ENCODE measurements at regions not wholly inside any gene's neighbourhood (a gene's known extent, or its start where the extent isn't known, plus 50 kb on each side); places are given as distances from the start of the nearest gene placed in this dataset.

DNA sequence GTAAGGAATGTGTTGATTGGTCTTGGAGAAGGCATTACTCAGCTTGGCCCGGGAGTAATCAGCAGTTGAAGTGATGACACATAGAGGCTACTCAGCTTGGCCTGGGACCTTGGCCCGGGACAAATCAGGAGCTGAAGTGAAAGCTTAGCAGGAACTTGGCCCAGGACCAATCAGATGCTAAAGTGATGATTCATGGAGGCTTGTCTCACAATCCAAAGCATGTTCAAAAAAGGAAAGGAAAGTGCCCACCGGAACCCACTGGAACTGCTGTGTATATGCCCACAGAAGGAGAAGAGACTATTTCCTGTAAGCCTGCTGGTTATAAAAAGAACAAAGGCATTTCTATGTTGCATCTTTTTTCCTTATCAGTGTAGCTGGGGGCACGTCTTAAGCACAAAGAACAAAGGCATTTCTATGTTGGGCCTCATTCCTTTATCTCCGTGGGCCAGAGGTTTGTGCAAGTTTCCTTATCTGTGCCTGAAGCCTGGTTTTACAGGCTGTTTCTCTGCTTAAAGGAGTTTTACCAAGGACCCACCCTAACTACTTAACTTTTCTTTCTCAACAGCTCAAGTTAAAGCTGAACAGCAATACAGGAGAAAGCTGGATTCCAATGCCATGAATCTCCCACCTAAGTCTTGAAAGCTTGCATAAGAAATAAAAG is 1176.7 kb downstream of the NLGN4X start:
- in situ Hi-C loops (cut with MboI; ENCODE audit: low pct_unique_long_range_greater_than_20kb, low sequenced_read_pairs, unreplicated experiment): no loop called here
- no peak for DNase-seq (ENCODE audit: low spot score)
- TF ChIP-seq, protein P1, sequence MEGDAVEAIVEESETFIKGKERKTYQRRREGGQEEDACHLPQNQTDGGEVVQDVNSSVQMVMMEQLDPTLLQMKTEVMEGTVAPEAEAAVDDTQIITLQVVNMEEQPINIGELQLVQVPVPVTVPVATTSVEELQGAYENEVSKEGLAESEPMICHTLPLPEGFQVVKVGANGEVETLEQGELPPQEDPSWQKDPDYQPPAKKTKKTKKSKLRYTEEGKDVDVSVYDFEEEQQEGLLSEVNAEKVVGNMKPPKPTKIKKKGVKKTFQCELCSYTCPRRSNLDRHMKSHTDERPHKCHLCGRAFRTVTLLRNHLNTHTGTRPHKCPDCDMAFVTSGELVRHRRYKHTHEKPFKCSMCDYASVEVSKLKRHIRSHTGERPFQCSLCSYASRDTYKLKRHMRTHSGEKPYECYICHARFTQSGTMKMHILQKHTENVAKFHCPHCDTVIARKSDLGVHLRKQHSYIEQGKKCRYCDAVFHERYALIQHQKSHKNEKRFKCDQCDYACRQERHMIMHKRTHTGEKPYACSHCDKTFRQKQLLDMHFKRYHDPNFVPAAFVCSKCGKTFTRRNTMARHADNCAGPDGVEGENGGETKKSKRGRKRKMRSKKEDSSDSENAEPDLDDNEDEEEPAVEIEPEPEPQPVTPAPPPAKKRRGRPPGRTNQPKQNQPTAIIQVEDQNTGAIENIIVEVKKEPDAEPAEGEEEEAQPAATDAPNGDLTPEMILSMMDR (IDR thresholded peaks at IDR 0.05; ENCODE audit: extremely low read depth, insufficient read depth, missing control alignments): no peak

DNA sequence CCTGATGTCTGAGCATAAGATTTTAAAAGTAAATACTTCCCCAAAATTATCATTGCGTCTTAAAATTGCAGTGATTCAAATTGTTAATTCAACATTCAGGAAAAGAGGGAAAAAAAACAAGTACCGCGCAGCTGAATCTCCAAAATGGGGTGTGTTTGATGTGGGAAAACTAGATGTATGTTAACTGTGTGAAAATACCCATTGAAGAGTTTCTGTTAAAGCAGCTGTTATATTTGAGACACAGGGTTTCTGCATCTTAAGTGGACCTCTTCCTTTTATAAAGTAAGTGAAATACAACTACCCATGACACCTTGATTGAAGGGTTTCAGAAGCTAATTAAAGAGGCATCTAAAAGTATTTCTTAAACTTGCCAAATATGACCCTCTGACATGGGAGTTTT is 1186.1 kb downstream of the NLGN4X start:
- in situ Hi-C loops (cut with MboI; ENCODE audit: low pct_unique_long_range_greater_than_20kb, low sequenced_read_pairs, unreplicated experiment): no loop called here
- no peak for DNase-seq (ENCODE audit: low spot score)
- TF ChIP-seq, protein P1 (IDR thresholded peaks at IDR 0.05; ENCODE audit: extremely low read depth, insufficient read depth, missing control alignments): no peak

DNA sequence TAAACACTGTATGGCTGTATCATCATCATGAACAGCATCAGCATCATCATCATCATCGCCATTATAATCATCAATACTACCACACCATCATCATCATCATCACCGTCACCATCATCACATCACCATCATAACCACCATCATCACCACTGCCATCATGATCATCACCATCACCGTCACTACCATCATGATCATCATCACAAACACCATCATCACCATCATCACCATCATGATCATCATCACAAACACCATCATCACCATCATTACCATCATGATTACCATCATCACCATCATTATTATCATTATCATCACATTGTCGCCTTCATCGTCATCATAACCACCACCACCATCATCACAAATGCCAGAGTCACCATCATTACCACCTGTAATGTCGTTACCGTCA is 1196.9 kb downstream of the NLGN4X start:
- no peak for DNase-seq (ENCODE audit: low spot score)
- TF ChIP-seq, protein P1 (IDR thresholded peaks at IDR 0.05; ENCODE audit: extremely low read depth, insufficient read depth, missing control alignments): no peak
- in situ Hi-C loops (cut with MboI; ENCODE audit: low pct_unique_long_range_greater_than_20kb, low sequenced_read_pairs, unreplicated experiment): no loop called here

DNA sequence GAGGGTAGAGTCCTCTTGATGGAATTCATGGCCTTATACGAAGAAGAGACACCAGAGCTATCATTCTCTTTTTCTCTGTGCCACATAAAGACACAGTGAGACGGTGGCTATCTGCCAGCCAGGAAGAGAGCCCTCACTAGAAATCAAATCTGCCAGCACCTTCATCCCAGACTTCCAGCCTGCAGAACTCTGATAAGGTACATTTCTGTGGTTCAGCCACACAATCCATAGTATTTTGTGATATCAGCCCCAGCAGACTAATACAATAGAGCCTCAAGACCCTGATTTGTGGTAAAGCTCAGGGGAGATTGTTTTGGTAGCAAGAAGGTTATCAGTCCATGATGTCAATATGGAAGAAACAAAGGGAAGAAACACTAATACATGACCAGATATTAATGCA is 1213.2 kb downstream of the NLGN4X start:
- TF ChIP-seq, protein P1 (IDR thresholded peaks at IDR 0.05; ENCODE audit: extremely low read depth, insufficient read depth, missing control alignments): no peak
- DNase-seq (ENCODE audit: low spot score): no peak
- in situ Hi-C loops (cut with MboI; ENCODE audit: low pct_unique_long_range_greater_than_20kb, low sequenced_read_pairs, unreplicated experiment): no loop called here

DNA sequence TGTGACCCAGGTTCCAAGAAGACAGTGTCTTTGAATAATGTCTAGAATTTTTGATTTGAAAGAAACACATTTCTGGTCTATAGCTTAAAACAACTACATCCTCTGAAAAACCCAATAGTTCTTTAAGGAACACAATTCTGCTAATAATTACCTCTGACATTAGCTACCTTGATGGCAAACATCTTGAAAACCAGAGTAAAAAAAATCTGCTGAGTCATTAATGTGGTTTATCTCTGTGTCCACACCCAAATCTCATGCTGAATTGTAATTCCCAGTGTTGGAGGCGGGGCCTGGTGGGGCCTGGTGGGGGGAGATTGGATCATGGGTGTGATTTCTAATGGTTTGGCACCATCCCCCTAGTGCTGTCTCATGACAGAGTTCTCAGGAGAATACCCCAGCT is 1233.8 kb downstream of the NLGN4X start:
- in situ Hi-C loops (cut with MboI; ENCODE audit: low pct_unique_long_range_greater_than_20kb, low sequenced_read_pairs, unreplicated experiment): no loop called here
- no peak for DNase-seq (ENCODE audit: low spot score)
- TF ChIP-seq, protein P1 (IDR thresholded peaks at IDR 0.05; ENCODE audit: extremely low read depth, insufficient read depth, missing control alignments): no peak

DNA sequence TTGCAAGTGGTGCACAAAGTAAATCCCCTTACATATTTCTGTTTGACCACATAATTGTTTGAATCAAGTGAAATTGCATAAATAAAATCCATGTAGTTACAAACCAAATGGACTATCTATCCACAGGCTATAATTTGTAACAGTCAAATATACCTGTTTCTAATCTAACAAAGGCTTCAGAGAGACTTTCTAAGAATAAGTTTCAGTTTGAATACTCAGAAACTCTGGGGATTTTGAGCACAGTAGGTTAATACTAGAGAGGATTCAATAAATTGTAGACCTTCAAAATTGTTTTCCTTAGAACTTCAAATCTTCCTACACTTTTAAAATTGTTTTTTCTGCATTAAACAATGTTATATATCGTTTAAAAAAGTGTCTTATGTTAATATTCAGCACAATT is 1250.1 kb downstream of the NLGN4X start:
- TF ChIP-seq, protein P1 (IDR thresholded peaks at IDR 0.05; ENCODE audit: extremely low read depth, insufficient read depth, missing control alignments): no peak
- DNase-seq (ENCODE audit: low spot score): no peak
- in situ Hi-C loops (cut with MboI; ENCODE audit: low pct_unique_long_range_greater_than_20kb, low sequenced_read_pairs, unreplicated experiment): no loop called here
